GM21390 (cell line): ENCODE measurements at regions not wholly inside any gene's neighbourhood (a gene's known extent, or its start where the extent isn't known, plus 50 kb on each side); places are given as distances from the start of the nearest gene placed in this dataset.

Experiments used
- ATAC-seq: cut with Tn5 transposase; IDR thresholded peaks from one replicate; pipeline ENCODE4 v1.9.1; 2021; ENCODE audit not compliant: unreplicated experiment

DNA sequence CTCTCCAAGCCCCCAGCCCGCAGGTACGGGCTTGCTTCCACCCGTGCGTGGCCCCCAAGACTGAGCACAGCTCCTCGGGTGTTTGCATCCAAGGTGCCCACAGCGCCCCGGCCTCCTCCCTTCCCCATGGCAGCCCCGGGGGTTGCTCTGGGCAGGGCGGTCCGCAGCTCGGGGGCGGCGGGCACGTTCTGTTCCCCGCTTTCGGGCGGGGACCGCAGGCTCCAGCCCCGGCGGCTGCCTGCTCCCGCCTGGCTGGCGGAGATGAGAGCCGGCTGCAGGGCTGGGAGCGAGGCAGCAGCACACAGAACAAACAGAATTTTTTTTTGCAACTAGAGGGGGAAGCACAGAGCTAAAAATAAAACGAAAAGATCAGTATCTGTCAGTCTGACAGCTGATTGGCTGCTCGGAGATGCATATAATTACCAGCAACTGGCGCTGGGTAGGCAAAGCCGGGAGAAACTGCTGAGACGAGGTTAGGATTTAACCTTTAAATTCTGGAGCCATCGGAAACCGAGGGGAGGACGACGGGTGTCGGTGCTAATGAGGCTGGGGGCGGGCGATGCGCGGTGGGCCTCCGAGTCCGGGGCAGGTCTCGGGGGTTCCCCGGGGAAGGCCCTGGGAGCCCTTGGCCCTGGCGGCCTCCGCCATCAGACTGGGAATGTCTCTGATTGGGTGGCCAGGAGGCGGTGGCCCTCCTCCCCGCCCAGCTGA, 142.7 kb upstream of the IER5L start:
- no peak for ATAC-seq

- ATAC-seq = no peak
Measured at GRCh38 chr9:129319938-129320481, 141.9 kb upstream of the IER5L start.

- no peak for ATAC-seq
Measured at GRCh38 chr9:129319076-129319937, 141.2 kb upstream of the IER5L start.

DNA sequence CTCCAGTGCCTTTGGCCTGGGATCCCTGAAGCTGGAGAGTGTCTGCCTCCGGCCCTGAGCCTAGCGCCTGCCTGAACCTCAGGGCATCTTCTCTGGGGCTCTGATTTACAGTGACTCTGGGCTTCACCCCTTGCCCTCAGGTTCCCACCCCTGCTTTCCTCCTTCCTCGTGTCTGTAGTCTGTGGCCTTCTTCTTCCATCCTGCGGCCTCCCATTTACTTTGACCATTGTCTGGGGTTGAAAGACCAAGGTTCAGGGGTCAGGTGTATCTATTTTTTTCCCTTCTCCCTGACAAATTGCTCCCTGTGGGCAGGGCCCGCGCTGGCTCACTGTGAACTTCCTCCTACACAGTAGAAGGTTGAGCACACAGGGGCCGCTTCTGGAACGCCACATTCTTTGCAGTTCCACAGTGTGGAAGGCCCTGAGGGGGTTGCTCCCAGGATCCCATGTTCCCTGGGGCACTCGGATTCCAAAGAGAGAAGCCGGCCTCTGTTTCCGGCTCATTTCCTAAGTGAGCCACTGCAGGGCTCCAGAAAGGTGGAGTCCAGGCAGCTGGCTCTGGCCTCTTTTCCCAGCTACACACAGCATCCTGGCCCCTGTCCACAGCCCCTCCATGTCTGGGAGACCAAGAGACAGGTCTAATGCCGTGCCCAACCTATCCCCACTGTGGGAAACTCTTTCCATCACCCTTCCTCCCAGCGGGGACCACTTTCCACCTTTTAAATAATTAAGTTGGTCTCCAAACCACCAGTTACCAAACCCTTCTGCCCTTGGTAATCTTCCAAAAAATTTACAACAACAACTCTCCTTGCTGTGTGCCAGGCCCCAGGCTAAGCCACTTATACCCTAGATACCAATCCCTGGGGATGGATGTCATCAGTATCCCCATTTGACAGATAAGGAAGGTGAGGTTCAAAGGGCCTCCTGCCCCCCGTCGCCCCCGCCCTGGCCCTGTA, 140.3 kb upstream of the IER5L start:
- no peak for ATAC-seq

- ATAC-seq = no peak
Measured at GRCh38 chr9:129317179-129318011, 139.3 kb upstream of the IER5L start.

DNA sequence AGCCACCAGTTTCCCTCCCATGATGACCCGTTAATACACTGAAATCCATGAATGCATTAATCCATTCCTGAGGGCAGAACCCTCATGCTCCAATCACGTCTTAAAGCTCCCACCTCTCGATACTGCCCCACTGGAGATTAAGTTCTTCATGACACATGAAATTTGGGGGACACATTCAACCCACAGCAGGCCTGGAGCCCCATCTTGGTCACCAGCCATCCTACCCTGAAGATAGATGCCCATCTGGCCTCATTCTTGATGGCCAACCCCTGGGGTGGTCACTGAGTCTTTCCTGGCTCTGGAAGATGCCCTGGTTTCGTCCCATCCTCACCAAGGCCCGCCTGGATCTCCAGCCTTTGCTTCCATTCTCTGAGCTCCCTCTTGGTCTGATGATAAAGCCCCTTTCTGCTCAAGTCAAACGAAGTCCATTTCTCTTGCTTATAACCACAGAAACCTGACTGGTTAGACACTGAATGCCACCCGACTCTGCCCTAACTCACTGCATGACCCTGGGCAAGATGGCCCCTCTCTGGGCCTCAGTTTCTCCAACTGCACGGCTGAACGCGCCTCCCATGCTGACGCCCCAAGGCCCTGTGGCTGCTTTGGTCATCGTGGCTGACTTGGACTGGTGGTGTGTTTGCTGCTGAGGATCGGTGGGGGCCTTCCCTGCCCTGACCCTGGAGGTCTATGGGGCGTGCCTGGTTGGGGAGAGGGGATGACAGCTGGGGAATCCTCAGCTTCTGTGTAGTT, 138.4 kb upstream of the IER5L start:
- ATAC-seq = no peak

- ATAC-seq = no peak
Measured at GRCh38 chr9:129313331-129313955, 135.4 kb upstream of the IER5L start.

DNA sequence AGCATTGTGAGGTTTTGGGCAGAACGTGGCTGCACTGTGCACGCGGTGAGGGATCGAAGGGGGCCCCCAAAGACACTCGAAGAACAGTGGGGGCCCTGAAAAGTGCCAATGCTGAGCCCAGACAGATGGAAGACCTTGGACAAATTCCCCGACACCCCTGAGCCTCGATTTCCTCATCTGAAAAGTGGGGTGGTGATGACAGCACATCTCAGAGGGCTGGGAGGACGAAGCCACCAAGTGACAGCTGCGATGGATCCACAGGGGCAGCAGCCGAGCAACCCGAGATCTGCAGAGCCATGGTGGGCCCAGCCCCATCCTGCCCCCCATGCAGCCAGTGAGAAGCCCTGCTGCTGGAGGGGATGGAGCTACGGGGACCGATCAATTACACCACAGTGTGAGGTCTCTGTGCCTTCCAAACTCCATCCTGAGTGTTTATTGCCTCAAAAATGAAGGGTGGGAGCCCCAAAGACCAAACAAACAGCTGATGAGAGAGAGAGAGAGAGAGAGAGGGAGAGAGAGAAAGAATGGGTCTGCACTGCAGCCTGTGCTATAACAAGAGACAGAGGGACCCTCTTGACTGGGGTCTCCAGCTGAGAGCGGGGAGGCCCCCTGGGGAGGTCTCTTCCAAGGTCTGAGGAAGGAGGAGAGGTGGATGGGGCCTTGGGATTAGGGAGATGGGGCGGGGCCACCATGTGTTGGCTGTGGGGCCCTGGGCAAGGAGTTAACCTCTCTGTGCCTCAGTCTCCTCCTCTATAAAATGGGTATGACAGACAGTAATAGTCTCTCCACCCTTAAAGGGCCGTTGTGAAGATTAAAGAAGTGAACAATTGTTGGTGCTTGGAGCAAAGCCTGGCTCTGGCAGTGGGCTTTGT, 134.4 kb upstream of the IER5L start:
- ATAC-seq = no peak

DNA sequence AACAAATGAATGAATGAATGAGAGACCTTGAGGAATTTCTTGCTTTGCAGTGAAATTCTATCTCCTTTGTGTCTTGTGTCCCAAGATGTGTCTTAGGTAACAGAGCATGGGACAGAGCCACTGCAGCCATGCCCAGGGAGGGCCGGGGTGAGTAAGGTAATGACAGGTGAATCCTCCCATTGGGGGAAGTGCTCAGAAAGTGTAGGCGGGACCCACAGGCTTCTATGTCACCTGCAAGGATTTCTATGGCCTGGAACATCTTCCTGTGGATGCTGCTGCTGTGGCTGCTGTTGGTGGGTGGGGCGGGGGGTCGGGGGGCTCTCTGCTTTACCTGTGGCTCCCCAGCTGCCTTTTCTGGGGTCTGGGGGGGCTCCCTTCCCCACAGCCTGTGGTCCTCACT, 133.6 kb upstream of the IER5L start:
- no peak for ATAC-seq

GRCh38 chr9:129310666-129311350, 132.7 kb upstream of the IER5L start:
- no peak for ATAC-seq

DNA sequence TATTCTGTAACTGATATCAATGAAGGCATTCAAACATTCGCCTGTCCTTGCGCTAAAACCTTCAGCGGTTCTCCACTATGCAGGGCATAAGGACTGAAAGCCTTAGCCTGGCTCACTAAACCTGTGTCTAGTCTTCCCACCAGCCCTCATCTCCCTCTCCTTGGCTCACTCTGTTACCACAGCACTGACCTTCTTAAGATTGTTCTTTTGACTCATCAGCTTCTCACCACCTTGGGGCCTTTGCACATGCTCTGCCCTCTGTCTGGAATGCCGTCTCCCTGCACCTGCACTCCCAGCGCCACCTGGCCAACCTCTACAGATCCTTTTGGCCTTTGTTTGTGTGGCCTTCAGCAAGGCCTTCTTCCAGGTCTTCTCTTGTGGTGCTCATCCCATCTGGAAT, 131.8 kb upstream of the IER5L start:
- ATAC-seq = no peak

DNA sequence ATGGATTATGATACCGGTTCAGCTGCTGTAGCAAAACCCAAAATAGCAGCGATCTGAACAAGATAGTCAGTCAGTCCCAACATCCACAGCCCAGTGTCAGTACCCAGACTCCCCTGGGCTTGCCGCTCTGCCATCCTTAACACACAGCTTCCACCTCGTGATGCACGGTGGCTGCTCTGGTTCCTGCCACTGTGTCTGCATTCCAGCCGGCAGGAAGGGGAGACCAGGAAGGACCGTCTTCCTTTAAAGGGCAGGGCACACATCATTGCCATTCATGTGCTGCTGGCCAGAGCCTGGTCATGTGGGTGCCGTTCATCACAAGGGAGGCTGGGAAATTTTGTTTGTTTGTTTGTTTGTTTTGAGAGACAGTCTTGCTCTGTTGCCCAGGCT, 131.0 kb upstream of the IER5L start:
- ATAC-seq = no peak

GRCh38 chr9:129307227-129307970, 129.3 kb upstream of the IER5L start:
- no peak for ATAC-seq

DNA sequence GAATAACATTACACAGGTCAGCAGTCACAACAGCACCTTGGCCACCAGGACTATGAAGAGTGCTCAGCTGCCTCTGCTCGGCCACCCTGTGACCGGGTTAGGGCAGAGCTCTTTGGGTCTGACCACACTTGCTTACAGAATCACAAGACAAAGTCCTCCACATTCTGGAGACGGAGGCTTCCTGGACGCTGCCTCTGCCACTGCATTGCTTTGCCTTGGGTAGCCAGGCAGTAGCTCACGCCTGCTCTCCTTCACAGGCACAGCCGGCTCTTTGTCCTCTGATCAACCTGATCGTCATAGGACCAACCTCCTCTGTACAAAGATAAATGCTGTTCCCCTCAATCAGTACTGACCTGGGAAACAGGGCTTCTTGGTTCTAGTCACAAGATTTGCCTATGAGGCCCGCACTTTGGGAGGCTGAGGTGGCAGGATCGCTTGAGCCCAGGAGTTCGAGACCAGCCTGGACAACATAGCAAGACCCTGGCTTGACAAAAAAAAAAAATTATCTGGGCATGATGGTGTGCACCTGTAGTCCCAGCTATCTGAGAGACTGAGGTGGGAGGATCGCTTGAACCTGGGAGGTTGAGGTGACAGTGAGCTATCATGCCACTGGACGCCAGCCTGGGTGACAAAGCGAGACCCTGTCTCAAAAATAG, 128.4 kb upstream of the IER5L start:
- no peak for ATAC-seq

GRCh38 chr9:129305246-129305645, 127.2 kb upstream of the IER5L start:
- no peak for ATAC-seq

GRCh38 chr9:129301941-129302340, 123.9 kb upstream of the IER5L start:
- ATAC-seq = no peak
